PFSK-1 (cell line): ENCODE measurements at regions not wholly inside any gene's neighbourhood (a gene's known extent, or its start where the extent isn't known, plus 50 kb on each side); places are given as distances from the start of the nearest gene placed in this dataset.

Experiments used
- FOXP2 ChIP-seq: optimal IDR thresholded peaks from 2 replicates; pipeline ENCODE3; 2011; ENCODE audit warnings: borderline replicate concordance, control low read depth, inconsistent platforms; ENCODE audit not compliant: insufficient read depth; ENCODE audit errors: extremely low read length, extremely low read depth
- POLR2AphosphoS5 ChIP-seq: IDR thresholded peaks from 2 replicates; pipeline ENCODE4 v1.6.1; 2012; ENCODE audit warnings: low read depth, mild to moderate bottlenecking, control low read depth, low read length, moderate library complexity
- REST ChIP-seq, 2 experiments: IDR thresholded peaks; 2 replicates each; pipeline versions ENCODE4 v1.6.1 to v1.8.0; 2011 to 2012; ENCODE audit warnings: low read depth in 2 of 2, low read length in 2 of 2, control low read depth in 1 of 2, inconsistent platforms in 1 of 2, mild to moderate bottlenecking in 1 of 2, moderate library complexity in 1 of 2; ENCODE audit not compliant: insufficient read depth in 1 of 2

DNA sequence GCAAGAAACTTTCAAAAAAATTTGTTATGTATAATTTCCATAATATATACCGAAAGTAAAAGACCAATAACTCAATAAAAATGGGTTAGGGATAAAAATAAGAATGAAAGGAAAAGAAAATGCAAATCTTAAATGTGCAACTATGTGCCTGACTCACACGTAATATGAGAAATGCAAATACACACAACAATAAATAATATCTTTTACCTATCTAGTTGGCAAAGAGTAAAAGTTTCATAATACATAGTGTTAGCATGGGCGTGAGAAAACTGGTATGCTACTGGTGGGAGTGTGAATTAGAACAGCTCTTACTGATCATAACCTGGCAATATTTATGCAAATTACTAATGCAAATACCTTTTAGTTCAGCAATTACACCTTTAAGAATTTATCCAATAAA, 438.5 kb upstream of the CITED2 start:
- TF ChIP-seq POLR2AphosphoS5 (no peak), REST (IDR thresholded peaks at IDR 0.05; ENCODE audit: insufficient read depth in 1 of 2, low read depth in 2 of 2, low read length in 2 of 2) (no peak), FOXP2 (no peak)
